ENCODE measurements at regions not wholly inside any gene's neighbourhood (a gene's known extent, or its start where the extent isn't known, plus 50 kb on each side); places are given as distances from the start of the nearest gene placed in this dataset.

DNA sequence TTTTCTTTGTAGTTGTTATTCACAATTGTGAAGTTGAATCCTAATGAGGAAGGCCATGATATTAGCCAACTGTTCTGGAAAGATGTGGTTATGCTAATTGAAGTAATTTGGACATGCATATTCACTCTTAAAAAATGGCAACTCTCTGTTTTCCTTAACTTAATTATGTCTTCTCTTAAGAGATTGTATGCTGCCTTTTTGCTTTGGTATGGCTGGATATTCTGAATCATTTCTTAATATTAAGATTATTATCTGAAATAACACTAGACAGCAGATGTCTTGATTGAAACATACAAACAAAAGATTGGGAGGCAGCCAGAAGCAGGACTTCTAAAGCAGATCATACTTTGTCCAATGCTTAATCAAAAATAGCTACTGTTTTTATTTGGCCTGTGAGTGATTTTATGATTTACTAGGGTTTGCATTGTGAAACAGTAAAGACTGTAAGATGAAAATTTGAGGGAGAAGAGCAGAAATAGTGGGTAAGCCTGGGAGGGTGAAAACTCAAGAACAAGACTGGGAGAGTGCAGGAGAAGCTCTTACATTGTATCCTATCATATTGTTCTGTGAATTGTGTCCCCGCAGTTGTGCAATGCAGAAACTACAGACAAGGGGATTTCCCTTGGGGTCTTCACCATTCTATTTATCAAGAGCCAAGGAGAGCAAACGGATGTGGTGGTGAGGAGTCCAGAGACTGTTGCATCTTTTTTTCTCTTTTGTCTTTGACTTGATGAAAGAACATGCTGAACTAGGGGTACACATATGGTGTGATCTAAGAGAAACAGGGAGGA, 554.8 kb downstream of the TUSC7 start:
- Histone ChIP-seq H3K27ac (replicated peaks) (no peak overlapping the region), H3K4me1 (no peaks in the 10 kb centered on the region), H3K9me3 (replicated peaks) (no peaks in the 10 kb centered on the region), H3K27me3 (ENCODE audit: low read depth) (no peaks in the 10 kb centered on the region), H3K4me3 (no peak overlapping the region), H3K36me3 (no peaks in the 10 kb centered on the region)
- no peak for DNase-seq
- intact Hi-C loops (cut with micrococcal nuclease), result no loop called here
- TF ChIP-seq, protein P1, sequence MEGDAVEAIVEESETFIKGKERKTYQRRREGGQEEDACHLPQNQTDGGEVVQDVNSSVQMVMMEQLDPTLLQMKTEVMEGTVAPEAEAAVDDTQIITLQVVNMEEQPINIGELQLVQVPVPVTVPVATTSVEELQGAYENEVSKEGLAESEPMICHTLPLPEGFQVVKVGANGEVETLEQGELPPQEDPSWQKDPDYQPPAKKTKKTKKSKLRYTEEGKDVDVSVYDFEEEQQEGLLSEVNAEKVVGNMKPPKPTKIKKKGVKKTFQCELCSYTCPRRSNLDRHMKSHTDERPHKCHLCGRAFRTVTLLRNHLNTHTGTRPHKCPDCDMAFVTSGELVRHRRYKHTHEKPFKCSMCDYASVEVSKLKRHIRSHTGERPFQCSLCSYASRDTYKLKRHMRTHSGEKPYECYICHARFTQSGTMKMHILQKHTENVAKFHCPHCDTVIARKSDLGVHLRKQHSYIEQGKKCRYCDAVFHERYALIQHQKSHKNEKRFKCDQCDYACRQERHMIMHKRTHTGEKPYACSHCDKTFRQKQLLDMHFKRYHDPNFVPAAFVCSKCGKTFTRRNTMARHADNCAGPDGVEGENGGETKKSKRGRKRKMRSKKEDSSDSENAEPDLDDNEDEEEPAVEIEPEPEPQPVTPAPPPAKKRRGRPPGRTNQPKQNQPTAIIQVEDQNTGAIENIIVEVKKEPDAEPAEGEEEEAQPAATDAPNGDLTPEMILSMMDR (IDR thresholded peaks at IDR 0.05; ENCODE audit: borderline replicate concordance), result no peak

DNA sequence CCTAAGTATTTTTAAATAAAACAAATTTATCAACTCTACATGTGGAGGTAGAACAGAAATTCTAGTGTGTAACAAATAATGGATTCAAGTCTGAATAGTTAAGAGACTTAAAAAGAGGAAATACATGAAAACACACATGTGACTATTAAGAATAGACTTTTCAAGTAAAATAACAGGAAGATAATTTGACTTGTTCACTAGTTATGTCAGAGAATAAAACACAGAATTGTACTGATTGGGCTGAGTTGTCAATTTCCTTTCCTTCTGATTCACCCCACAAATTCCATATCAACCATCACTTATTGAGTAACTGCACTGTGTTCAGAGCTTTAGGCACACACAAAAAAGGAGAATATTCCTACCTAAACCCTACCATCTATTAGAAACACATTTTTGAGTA, 557.2 kb downstream of the TUSC7 start:
- Histone ChIP-seq H3K4me3 (no peak overlapping the region), H3K27ac (replicated peaks) (no peak overlapping the region), H3K27me3 (ENCODE audit: low read depth) (no peaks in the 10 kb centered on the region), H3K36me3 (no peaks in the 10 kb centered on the region), H3K4me1 (no peaks in the 10 kb centered on the region), H3K9me3 (replicated peaks) (no peaks in the 10 kb centered on the region)
- DNase-seq, result no peak
- intact Hi-C loops (cut with micrococcal nuclease), result no loop called here
- TF ChIP-seq, protein P1 (IDR thresholded peaks at IDR 0.05; ENCODE audit: borderline replicate concordance), result no peak

DNA sequence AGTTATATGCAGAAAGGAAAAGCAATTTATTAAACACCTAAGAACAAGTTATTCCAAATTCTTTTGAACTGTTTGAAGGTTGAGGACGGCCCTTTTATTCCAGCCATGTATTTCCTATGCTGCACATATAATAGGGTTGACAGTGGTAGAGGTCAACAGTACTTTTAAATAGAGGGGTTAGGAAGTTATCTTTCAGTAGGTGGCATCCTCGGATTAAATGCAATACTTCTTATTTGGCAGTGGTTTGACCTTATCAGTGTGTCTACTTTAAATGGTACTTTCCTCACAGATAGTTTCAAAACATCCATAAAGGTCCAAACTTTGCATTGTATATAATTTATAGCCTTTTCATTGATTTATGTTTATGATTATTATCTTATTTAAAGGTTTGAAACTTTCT, 558.7 kb downstream of the TUSC7 start:
- Histone ChIP-seq H3K27me3 (ENCODE audit: low read depth) (no peaks in the 10 kb centered on the region), H3K4me3 (no peak overlapping the region), H3K9me3 (replicated peaks) (no peaks in the 10 kb centered on the region), H3K4me1 (no peaks in the 10 kb centered on the region), H3K36me3 (no peaks in the 10 kb centered on the region), H3K27ac (replicated peaks) (no peak overlapping the region)
- DNase-seq, result no peak
- TF ChIP-seq, protein P1 (IDR thresholded peaks at IDR 0.05; ENCODE audit: borderline replicate concordance), result no peak
- intact Hi-C loops (cut with micrococcal nuclease), result no loop called here

DNA sequence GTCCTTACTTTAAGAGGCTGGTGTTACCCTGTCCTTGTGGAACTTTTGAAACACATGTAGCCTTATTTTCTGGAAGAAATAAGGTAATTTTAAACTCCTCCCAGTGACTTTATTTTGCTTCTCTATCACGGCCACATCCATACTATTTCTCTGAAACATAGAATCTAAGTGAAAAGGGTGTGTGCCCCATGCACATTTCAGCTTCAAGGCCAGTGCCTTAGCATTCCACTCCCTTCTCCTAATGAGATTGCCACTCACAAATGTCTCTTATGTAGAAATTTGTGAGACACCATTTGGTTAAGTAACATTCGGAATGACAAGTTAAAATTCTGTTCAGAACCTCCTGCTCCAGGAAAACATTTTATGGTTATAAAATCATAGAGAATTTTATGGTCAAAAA, 562.7 kb downstream of the TUSC7 start:
- Histone ChIP-seq H3K27me3 (ENCODE audit: low read depth) (no peaks in the 10 kb centered on the region), H3K36me3 (no peaks in the 10 kb centered on the region), H3K4me3 (no peak overlapping the region), H3K9me3 (replicated peaks) (no peaks in the 10 kb centered on the region), H3K27ac (replicated peaks) (no peak overlapping the region), H3K4me1 (no peaks in the 10 kb centered on the region)
- TF ChIP-seq, protein P1 (IDR thresholded peaks at IDR 0.05; ENCODE audit: borderline replicate concordance), result no peak
- no peak for DNase-seq
- intact Hi-C loops (cut with micrococcal nuclease), result no loop called here

DNA sequence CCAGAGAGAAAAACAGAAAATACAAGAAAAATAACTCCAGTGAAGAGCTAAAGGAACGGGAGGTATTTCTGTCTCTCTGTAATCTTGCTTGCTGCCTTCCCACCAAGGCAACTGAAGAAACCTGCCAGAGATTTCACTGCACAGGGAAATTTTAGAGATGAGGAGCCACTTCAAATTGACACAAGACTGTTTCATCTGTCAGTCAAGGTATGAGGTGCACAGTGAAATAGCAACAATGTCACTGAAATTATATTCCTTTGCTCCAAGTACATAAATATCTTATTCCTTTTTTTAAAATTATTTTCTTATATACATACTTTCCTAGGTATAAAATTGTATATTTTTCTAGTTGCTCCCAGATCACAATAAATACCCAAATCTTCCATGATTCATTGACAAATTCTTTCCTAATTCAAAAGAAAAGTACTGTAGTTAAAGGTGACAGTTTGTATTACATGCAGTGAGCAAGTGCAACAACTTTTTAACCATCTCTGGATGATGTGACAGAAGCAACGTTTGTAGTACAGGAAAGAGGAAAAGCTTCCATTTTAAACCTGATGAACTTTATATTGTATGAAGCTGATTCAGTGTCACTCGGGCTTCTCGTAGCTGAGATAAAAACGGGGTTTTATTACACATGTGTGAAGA, 563.4 kb downstream of the TUSC7 start:
- Histone ChIP-seq H3K36me3 (no peaks in the 10 kb centered on the region), H3K4me1 (no peaks in the 10 kb centered on the region), H3K9me3 (replicated peaks) (no peaks in the 10 kb centered on the region), H3K4me3 (no peak overlapping the region), H3K27ac (replicated peaks) (no peak overlapping the region), H3K27me3 (ENCODE audit: low read depth) (no peaks in the 10 kb centered on the region)
- TF ChIP-seq, protein P1 (IDR thresholded peaks at IDR 0.05; ENCODE audit: borderline replicate concordance), result no peak
- DNase-seq, result no peak
- intact Hi-C loops (cut with micrococcal nuclease), result no loop called here
